ENCODE measurements at regions not wholly inside any gene's neighbourhood (a gene's known extent, or its start where the extent isn't known, plus 50 kb on each side); places are given as distances from the start of the nearest gene placed in this dataset.

DNA sequence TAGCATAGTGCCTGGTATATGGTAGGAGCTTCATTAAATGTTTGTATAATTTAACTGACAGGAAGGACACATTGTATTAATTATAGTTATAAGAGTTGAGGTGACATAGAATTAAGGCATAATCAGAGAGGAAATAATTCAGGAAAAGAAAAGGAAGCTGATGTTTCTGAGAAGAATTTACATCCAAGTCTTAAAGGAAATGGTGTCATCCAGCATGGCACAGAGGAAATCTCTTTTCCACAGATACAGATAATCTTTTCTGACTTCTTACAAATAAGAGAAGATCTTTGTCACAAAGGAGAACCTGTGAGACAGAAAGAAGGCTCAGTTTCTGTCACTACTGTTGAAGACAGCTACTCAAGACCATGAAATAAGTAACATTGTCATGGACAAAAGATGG is 222.5 kb downstream of the GJA1 start (continued):
- TF ChIP-seq EGR1 (IDR thresholded peaks at IDR 0.05; ENCODE audit: low read depth in 2 of 2) = no peak

DNA sequence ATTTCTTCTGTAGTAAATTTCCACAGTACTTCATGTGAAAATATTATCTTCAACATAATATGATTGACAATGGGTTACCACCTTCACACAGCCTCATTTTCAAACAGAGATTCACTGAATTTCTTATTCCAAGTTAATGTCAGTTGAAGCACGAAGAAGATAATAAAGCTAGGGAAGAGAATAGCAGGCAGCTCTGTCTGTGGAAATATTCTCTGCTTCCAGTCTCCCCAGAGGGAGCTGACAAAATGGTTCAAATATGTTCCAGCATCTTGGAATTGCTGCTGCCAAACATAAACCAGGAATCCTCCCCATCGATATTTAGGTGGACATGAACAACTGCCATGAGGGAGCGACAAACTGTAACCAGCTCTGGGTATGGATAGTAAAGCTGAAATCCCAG is 224.8 kb downstream of the GJA1 start:
- no peak overlapping the region for H3K9ac ChIP-seq (ENCODE audit: low read depth in 1 of 2, low read length in 2 of 2)
- H3K27ac ChIP-seq (ENCODE audit: low read depth in 1 of 2, low read length in 2 of 2) = no peak overlapping the region
- no peaks in the 10 kb centered on the region for H3K4me1 ChIP-seq (ENCODE audit: control insufficient read depth in 4 of 4, insufficient read depth in 4 of 4, low read length in 3 of 4)
- no peak overlapping the region for H3K4me3 ChIP-seq (ENCODE audit: low read depth in 1 of 3, low read length in 3 of 3)
- H3K9me3 ChIP-seq (ENCODE audit: control insufficient read depth in 4 of 4, low read length in 3 of 4) = no peaks in the 10 kb centered on the region
- H3K36me3 ChIP-seq (ENCODE audit: control insufficient read depth in 4 of 4, insufficient read depth in 3 of 4, low read depth in 1 of 4, low read length in 3 of 4) = no peaks in the 10 kb centered on the region
- 74% methylated on average over 3 of the region's 3 CpGs for WGBS
- DNase-seq (ENCODE audit: low spot score) = no peak
- H3K27me3 ChIP-seq (ENCODE audit: control insufficient read depth in 4 of 4, insufficient read depth in 4 of 4, low read length in 3 of 4) = no peaks in the 10 kb centered on the region
- TF ChIP-seq, protein P1, sequence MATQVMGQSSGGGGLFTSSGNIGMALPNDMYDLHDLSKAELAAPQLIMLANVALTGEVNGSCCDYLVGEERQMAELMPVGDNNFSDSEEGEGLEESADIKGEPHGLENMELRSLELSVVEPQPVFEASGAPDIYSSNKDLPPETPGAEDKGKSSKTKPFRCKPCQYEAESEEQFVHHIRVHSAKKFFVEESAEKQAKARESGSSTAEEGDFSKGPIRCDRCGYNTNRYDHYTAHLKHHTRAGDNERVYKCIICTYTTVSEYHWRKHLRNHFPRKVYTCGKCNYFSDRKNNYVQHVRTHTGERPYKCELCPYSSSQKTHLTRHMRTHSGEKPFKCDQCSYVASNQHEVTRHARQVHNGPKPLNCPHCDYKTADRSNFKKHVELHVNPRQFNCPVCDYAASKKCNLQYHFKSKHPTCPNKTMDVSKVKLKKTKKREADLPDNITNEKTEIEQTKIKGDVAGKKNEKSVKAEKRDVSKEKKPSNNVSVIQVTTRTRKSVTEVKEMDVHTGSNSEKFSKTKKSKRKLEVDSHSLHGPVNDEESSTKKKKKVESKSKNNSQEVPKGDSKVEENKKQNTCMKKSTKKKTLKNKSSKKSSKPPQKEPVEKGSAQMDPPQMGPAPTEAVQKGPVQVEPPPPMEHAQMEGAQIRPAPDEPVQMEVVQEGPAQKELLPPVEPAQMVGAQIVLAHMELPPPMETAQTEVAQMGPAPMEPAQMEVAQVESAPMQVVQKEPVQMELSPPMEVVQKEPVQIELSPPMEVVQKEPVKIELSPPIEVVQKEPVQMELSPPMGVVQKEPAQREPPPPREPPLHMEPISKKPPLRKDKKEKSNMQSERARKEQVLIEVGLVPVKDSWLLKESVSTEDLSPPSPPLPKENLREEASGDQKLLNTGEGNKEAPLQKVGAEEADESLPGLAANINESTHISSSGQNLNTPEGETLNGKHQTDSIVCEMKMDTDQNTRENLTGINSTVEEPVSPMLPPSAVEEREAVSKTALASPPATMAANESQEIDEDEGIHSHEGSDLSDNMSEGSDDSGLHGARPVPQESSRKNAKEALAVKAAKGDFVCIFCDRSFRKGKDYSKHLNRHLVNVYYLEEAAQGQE (IDR thresholded peaks at IDR 0.05) = no peak
- TF ChIP-seq YY1 (IDR thresholded peaks at IDR 0.05) (no peak), HNF4A (conservative IDR thresholded peaks at IDR 0.05) (no peak)
- TF ChIP-seq, protein P2, sequence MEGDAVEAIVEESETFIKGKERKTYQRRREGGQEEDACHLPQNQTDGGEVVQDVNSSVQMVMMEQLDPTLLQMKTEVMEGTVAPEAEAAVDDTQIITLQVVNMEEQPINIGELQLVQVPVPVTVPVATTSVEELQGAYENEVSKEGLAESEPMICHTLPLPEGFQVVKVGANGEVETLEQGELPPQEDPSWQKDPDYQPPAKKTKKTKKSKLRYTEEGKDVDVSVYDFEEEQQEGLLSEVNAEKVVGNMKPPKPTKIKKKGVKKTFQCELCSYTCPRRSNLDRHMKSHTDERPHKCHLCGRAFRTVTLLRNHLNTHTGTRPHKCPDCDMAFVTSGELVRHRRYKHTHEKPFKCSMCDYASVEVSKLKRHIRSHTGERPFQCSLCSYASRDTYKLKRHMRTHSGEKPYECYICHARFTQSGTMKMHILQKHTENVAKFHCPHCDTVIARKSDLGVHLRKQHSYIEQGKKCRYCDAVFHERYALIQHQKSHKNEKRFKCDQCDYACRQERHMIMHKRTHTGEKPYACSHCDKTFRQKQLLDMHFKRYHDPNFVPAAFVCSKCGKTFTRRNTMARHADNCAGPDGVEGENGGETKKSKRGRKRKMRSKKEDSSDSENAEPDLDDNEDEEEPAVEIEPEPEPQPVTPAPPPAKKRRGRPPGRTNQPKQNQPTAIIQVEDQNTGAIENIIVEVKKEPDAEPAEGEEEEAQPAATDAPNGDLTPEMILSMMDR (IDR thresholded peaks at IDR 0.05; ENCODE audit: low read depth, low read length, missing input control) = no peak
- TF ChIP-seq, protein P3, sequence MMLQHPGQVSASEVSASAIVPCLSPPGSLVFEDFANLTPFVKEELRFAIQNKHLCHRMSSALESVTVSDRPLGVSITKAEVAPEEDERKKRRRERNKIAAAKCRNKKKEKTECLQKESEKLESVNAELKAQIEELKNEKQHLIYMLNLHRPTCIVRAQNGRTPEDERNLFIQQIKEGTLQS (IDR thresholded peaks at IDR 0.05) = no peak
- TF ChIP-seq, protein P4, sequence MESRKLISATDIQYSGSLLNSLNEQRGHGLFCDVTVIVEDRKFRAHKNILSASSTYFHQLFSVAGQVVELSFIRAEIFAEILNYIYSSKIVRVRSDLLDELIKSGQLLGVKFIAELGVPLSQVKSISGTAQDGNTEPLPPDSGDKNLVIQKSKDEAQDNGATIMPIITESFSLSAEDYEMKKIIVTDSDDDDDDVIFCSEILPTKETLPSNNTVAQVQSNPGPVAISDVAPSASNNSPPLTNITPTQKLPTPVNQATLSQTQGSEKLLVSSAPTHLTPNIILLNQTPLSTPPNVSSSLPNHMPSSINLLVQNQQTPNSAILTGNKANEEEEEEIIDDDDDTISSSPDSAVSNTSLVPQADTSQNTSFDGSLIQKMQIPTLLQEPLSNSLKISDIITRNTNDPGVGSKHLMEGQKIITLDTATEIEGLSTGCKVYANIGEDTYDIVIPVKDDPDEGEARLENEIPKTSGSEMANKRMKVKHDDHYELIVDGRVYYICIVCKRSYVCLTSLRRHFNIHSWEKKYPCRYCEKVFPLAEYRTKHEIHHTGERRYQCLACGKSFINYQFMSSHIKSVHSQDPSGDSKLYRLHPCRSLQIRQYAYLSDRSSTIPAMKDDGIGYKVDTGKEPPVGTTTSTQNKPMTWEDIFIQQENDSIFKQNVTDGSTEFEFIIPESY (IDR thresholded peaks at IDR 0.05) = no peak

DNA sequence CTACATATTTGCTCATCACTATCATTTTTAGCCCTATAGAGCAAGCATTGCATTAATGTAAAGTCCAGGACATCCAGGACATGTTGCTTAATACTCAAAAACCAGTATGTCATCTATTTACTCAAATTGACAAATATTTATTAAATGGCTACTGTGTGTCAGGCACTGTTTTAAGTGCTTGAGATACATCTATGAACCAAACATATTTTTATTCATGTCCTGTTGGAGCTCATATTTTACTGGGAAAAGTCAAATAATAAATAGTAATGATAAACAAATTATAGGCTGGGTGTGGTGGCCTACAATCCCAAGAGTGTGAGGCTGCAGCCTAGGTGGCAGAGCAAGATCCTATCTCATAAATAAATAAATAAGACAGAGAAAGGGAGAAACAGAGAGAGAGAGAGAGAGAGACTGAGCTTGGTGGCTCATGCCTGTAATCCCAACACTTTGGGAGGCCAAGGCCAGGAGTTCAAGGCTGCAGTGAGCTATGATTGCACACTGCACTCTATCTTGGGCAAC is 227.9 kb downstream of the GJA1 start:
- H3K4me3 ChIP-seq (ENCODE audit: low read depth in 1 of 3, low read length in 3 of 3) = no peak overlapping the region
- no peak for TF ChIP-seq RXRA (IDR thresholded peaks at IDR 0.05)
- TF ChIP-seq, protein P3 (IDR thresholded peaks at IDR 0.05) = no peak
- no peak for TF ChIP-seq TAF1 (conservative IDR thresholded peaks at IDR 0.05)
- TF ChIP-seq SP1 (IDR thresholded peaks at IDR 0.05) = no peak
- TF ChIP-seq JUND (IDR thresholded peaks at IDR 0.05) = no peak
- no peak overlapping the region for H3K9ac ChIP-seq (ENCODE audit: low read depth in 1 of 2, low read length in 2 of 2)
- no peaks in the 10 kb centered on the region for H3K27me3 ChIP-seq (ENCODE audit: control insufficient read depth in 4 of 4, insufficient read depth in 4 of 4, low read length in 3 of 4)
- H3K36me3 ChIP-seq (ENCODE audit: control insufficient read depth in 4 of 4, insufficient read depth in 3 of 4, low read depth in 1 of 4, low read length in 3 of 4) = no peaks in the 10 kb centered on the region
- no peak for DNase-seq (ENCODE audit: low spot score)
- H3K27ac ChIP-seq (ENCODE audit: low read depth in 1 of 2, low read length in 2 of 2) = no peak overlapping the region
- no peaks in the 10 kb centered on the region for H3K9me3 ChIP-seq (ENCODE audit: control insufficient read depth in 4 of 4, low read length in 3 of 4)
- H3K4me1 ChIP-seq (ENCODE audit: control insufficient read depth in 4 of 4, insufficient read depth in 4 of 4, low read length in 3 of 4) = no peaks in the 10 kb centered on the region

All from liver (tissue), 8 donors.